ENCODE measurements at regions not wholly inside any gene's neighbourhood (a gene's known extent, or its start where the extent isn't known, plus 50 kb on each side); places are given as distances from the start of the nearest gene placed in this dataset.
"Not testable (repeated sequence)": the region's sequence is repeated elsewhere in the genome, so short reads cannot be mapped to it uniquely, and the experiment has no call there.

- DNase-seq, result no peak
Observed at GRCh38 chr6:3962291-3963280, 113.4 kb downstream of the FAM50B start.

GRCh38 chr6:3963426-3963825, 114.3 kb downstream of the FAM50B start:
- no peak for DNase-seq

GRCh38 chr6:3965071-3965718, 113.7 kb downstream of the FAM217A start:
- DNase-seq, result no peak

- no peak for DNase-seq
Observed at GRCh38 chr6:3966426-3966825, 112.5 kb downstream of the FAM217A start.

- no peak for DNase-seq
Observed at GRCh38 chr6:3970097-3970496, 108.8 kb downstream of the FAM217A start.

GRCh38 chr6:3973152-3973551, 105.8 kb downstream of the FAM217A start:
- DNase-seq, result not testable (repeated sequence)

GRCh38 chr6:3977875-3978711, 100.8 kb downstream of the FAM217A start:
- DNase-seq, result no peak

- not testable (repeated sequence) for DNase-seq
Observed at GRCh38 chr6:3978966-3979365, 100.0 kb downstream of the FAM217A start.

GRCh38 chr6:3981917-3982316, 97.0 kb downstream of the FAM217A start:
- DNase-seq, result no peak

GRCh38 chr6:3983778-3984177, 95.2 kb downstream of the FAM217A start:
- no peak for DNase-seq

- DNase-seq, result no peak
Observed at GRCh38 chr6:3984494-3984893, 94.4 kb downstream of the FAM217A start.

- no peak for DNase-seq
Observed at GRCh38 chr6:3986241-3986640, 92.7 kb downstream of the FAM217A start.

GRCh38 chr6:3987053-3987452, 91.9 kb downstream of the FAM217A start:
- DNase-seq, result no peak

GRCh38 chr6:3987576-3987975, 91.4 kb downstream of the FAM217A start:
- no peak for DNase-seq

- peak; percentile 50 for DNase-seq
Observed at GRCh38 chr6:3990692-3991491, 88.0 kb downstream of the FAM217A start.

- DNase-seq, result no peak
Observed at GRCh38 chr6:3991941-3992340, 87.0 kb downstream of the FAM217A start.

GRCh38 chr6:3996349-3996748, 82.6 kb downstream of the FAM217A start:
- DNase-seq, result no peak

- DNase-seq, result no peak
Observed at GRCh38 chr6:3997177-3997770, 81.7 kb downstream of the FAM217A start.

GRCh38 chr6:3999800-4000661, 78.9 kb downstream of the FAM217A start:
- no peak for DNase-seq

GRCh38 chr6:4004249-4004648, 74.7 kb downstream of the FAM217A start:
- DNase-seq, result no peak

Measured in NCI-H345 (cell line).